Amniotic stem cell (primary cell): ENCODE measurements at regions not wholly inside any gene's neighbourhood (a gene's known extent, or its start where the extent isn't known, plus 50 kb on each side); places are given as distances from the start of the nearest gene placed in this dataset.
"Not testable (repeated sequence)": the region's sequence is repeated elsewhere in the genome, so short reads cannot be mapped to it uniquely, and the experiment has no call there.

ENCODE experiments used
- DNase-seq: peaks from one replicate; lab custom pipeline; 2025; lab: John Stamatoyannopoulos, UW

- no peak for DNase-seq
These were observed 287.9 kb upstream of the DEFB112 start for GRCh38 chr6:50337532-50338122.

GRCh38 chr6:50353603-50354002 is 303.9 kb upstream of the DEFB112 start:
- DNase-seq, result no peak

DNA sequence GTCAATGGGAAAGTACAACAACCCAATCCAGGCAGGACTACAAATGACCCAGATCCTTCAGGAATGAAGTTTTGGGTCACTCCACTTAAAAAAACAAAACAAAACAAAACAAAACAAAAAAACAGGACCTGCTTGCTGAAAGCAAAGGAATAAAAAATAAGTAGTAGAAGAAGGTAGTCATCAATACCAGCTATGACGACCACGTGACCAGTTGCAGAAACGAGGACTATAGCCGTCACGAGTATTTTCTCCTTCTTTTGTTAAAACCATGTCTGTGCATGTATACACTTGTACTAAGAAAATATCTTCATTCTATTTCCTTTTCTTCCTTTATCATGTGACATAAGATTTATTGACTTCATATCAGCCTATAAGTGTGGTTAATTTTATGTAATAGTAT is 308.4 kb upstream of the DEFB112 start:
- DNase-seq, result no peak

DNA sequence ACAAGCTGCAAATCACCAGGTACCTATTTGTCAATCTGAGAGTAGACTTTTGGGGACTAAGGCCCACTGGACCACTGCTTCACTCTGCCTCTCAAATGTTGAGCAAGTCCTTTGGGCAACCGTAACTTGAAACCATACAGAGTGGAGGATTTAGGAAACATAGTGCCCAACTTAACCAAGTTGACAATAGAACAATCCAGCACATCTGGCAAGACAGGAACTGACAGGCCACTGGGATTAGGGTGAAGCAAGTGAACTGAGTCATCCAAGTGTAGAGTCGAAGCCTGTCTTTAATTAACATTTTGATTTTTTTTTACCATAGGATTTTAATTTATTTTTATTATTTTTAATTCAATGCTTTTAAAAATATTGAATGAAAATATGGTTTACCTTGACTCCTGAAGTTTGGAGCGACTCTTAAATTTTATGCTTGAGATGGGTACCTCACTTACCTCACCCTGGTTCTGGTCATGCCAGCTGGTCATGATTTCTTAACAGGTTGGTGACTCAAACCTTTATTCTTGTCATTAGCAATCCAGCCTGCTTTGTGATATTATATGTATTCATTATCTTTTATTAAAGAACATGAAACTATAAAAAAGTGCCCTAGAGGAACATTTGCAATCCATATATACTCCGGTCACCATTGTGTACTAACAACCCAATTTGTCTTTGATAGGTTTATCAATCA is 312.1 kb upstream of the DEFB112 start:
- DNase-seq, result no peak

- no peak for DNase-seq
These were observed 313.0 kb upstream of the DEFB112 start for GRCh38 chr6:50362706-50363105.

DNA sequence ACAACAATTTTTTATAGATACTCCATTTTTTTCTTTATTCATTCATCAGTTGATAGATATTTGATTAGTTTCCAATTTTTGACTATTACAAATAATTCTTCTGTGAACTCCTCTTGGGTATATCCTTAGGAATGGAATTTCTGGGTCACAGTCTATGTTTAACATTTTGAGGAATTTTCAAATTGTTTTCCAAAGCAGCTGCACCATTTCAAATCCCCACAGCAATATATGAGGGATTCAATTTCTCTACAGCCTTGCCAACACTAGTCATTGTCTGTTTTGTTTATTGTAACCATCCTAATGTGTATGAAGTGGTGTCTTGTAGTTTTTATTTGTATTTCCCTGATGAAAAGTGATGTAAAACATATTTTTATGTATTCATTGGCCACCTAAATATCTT is 320.3 kb upstream of the DEFB112 start:
- no peak for DNase-seq

- DNase-seq, result no peak
These were observed 330.8 kb upstream of the DEFB112 start for GRCh38 chr6:50380406-50381098.

GRCh38 chr6:50381099-50381415 is 331.3 kb upstream of the DEFB112 start:
- no peak for DNase-seq

DNA sequence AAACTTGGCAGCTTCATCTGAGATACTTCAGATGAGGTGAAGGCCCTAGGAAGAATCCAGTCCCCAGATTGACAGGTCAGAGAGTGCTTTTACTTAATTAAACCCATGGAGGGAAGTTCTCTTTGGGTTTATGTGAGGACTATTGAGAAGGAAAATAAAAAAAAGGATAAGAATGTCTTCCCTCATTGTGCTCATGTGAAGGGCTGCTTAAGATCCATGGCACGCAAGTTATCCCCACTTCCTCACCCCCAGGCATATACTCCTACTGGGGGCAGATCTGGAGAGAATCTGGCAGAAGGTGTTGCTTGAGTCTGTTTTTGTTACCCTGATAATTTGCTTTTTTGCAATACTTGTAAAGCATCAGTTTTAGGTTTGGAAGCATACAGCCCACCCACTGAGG is 322.9 kb upstream of the TFAP2D start:
- DNase-seq, result no peak

- DNase-seq, result not testable (repeated sequence)
These were observed 319.2 kb upstream of the TFAP2D start for GRCh38 chr6:50394139-50394538.

- DNase-seq, result no peak
These were observed 308.7 kb upstream of the TFAP2D start for GRCh38 chr6:50404643-50405042.

DNA sequence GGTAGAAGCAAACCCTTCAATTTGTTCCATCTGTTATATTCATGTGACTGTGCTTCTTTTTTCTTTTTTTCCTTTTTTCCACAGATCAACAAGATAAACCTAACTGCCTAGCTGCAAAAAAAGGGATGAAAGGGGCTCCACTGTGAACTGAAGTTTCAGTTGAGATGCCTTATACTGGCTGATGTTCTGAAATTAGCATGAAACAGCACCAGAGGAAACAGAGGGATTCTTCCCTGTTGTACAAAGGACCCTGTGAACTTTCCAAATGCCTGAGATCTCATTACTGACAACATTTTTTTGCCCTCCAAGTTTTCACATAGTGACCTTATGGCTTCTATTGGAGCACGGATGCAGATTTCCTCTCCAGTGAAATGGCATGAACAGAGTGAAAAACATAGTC is 302.7 kb upstream of the TFAP2D start:
- no peak for DNase-seq

DNA sequence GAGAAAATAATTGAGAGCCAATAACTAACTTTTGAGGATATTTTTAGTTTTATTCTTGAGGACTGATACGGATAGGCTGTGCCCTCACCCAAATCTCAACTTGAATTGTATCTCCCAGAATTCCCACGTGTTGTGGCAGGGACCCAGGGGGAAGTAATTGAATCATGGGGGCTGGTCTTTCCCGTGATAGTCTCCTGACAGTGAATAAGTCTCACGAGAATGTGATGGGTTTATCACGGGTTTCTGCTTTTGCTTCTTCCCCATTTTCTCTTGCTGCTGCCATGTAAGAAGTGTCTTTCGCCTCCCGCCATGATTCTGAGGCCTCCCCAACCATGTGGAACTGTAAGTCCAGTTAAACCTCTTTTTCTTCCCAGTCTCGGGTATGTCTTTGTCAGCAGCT is 292.3 kb upstream of the TFAP2D start:
- not testable (repeated sequence) for DNase-seq

DNA sequence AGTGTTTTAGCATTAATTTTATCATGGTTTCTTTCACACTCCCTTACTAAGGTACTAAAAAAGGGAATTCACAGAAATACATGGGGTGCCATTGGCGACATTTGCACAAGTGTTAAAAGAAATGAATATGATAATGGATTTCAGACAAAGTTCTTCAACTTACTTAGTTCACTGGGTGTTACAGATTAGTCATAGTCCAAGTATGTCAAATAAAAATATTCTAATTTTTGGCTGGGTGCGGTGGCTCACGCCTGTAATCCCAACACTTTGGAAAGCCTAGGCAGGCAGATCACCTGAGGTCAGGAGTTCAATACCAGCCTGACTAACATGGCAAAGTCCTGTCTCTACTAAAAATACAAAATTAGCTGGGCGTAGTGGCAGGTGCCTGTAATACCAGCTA is 286.1 kb upstream of the TFAP2D start:
- no peak for DNase-seq

GRCh38 chr6:50437901-50438300 is 275.4 kb upstream of the TFAP2D start:
- DNase-seq, result no peak

DNA sequence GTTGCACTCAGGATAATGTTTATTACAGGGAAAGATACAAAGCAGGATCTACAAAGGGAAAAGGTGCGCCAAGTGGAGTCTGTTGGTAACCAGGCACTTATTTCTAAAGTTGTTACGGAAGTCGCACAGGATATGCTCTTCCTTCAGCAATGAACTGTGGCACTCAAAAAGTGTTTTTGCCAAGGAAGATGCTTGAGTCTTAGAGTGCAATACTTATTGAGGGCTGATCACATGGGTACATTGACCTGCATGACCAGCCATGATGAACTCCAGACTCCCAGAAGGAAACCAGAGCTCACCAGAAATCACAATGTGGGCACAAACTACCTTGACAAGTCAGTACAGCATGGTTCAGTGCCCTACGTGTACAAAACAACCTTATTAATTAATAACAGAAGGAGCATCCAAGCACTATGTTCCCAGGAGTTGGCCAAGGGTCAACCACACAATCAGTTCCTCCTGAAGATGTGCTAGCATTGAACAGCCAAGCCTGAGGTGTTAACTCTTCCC is 270.7 kb upstream of the TFAP2D start:
- no peak for DNase-seq

DNA sequence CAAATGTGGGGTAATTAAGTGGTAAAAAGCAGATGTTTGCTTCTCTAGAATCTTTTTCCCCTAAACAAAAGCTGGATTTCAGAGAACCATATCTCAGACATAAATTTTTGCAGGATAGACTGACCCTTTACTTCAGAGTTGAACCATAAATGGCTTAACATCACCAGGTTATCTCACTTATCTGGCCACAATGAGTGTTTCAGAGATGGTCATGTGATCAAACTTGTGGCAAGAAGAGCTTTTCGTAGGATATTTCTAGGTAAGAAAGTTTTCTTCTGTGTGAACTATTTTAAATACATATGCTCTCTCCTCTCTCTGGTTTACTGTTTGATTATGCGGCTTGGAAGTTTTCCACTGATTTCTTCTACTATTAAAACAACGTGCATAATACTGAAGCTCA is 270.2 kb upstream of the TFAP2D start:
- DNase-seq, result no peak

GRCh38 chr6:50449128-50449527 is 264.2 kb upstream of the TFAP2D start:
- no peak for DNase-seq

DNA sequence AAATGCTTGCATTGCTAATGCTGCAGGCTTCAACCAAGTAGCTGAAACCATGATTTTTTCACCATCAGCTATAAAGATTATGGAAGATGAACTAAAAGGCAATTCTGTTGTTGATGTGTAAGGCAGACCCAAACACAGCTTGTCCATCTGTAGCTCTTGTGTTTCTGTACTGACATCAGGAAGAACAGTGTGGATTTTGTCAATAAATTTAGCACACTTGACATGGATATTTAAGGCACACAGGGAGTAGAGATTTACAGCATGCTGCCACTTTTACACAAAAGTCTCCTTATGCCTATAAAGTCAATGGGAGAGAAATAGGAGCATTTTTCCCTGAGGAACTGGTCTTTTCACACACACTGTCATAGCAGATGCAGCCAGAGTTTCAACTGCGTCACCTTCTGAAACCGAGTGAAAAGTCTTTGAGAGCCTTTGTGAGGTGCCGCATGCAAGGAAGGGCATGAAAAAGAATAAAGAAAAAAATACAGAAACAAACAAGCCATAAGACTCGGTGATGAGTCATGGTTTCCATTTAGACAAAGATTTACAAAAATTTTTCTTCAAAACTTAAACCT is 261.4 kb upstream of the TFAP2D start:
- DNase-seq, result no peak

DNA sequence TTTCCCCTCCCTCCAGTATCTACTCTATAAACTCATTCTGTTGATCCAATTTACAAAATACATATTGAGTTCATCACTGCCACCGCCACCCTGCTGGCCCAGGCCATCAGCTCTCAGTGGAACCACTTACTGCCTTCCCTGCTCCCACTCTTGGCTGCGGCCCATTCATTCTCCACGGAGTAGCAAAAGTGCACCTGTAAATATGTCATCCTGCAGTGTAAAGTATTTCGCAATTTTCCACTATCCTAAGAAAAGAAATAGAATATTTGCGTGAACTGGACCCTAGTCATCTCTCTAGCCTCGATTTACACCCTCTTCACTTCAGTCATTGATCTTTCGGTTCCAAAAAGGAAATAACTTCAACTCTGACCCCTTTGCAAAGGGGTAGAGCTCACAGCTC is 258.3 kb upstream of the TFAP2D start:
- DNase-seq, result no peak

- DNase-seq, result no peak
These were observed 256.0 kb upstream of the TFAP2D start for GRCh38 chr6:50457351-50457750.

GRCh38 chr6:50461696-50462095 is 251.6 kb upstream of the TFAP2D start:
- no peak for DNase-seq

DNA sequence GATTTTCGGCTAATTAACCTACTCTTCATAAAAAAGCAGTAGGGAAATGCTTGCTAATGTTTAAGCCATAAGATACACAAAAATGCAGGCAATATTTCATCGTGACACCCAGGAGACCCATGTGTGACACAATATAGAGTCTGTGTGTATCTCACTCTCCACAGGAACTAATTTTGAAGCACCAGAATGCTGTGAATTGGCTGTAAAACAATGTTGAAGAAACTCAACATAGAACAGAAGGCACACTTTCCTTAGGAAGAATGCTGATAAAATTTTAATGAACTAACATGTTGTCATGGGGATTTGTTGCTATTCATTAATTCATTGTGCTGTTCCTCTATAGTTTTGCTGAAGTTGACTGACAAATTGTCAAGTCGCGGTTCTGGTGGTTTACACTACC is 249.4 kb upstream of the TFAP2D start:
- DNase-seq, result no peak
